ENCODE measurements at regions not wholly inside any gene's neighbourhood (a gene's known extent, or its start where the extent isn't known, plus 50 kb on each side); places are given as distances from the start of the nearest gene placed in this dataset.

- no peak overlapping the region for H3K27ac ChIP-seq (ENCODE audit: low read length)
These were observed 77.1 kb downstream of the PLEKHG1 start for GRCh38 chr6:150676772-150677171.

GRCh38 chr6:150680510-150680909 is 80.8 kb downstream of the PLEKHG1 start:
- Histone ChIP-seq H2AFZ (ENCODE audit: low read depth, low read length) (no peak overlapping the region), H4K20me1 (ENCODE audit: insufficient read depth, low read length) (no peaks in the 10 kb centered on the region), H3K36me3 (ENCODE audit: insufficient read depth, low read length) (no peaks in the 10 kb centered on the region), H3K79me2 (ENCODE audit: insufficient read depth, low read length) (no peaks in the 10 kb centered on the region), H3K9me3 (ENCODE audit: insufficient read depth, low read length, severe bottlenecking) (no peaks in the 10 kb centered on the region), H3K4me2 (ENCODE audit: insufficient read depth, low read length) (no peak overlapping the region), H3K27ac (ENCODE audit: low read length) (no peak overlapping the region), H3K27me3 (ENCODE audit: insufficient read depth, low read length, poor library complexity) (peaks cover 11% of the 10 kb centered on the region), H3K9ac (ENCODE audit: low read depth, low read length) (no peak overlapping the region), H3K4me3 (ENCODE audit: low read depth in 1 of 2, low read length in 2 of 2) (no peak overlapping the region), H3K4me1 (ENCODE audit: insufficient read depth, low read length) (no peaks in the 10 kb centered on the region)
- TF ChIP-seq EZH2 (IDR thresholded peaks at IDR 0.05; ENCODE audit: borderline replicate concordance, low read depth, low read length, severe bottlenecking), result no peak
- DNase-seq, result no peak
- ATAC-seq (ENCODE audit: insufficient read depth, low read depth), result no peak

More at GRCh38 chr6:150676772-150677171, 77.1 kb downstream of the PLEKHG1 start:
- no peak overlapping the region for H3K4me3 ChIP-seq (ENCODE audit: low read depth in 1 of 2, low read length in 2 of 2)
- H3K9me3 ChIP-seq (ENCODE audit: insufficient read depth, low read length, severe bottlenecking), result no peaks in the 10 kb centered on the region
- TF ChIP-seq EZH2 (IDR thresholded peaks at IDR 0.05; ENCODE audit: borderline replicate concordance, low read depth, low read length, severe bottlenecking), result no peak
- TF ChIP-seq CTCF (IDR thresholded peaks at IDR 0.05; ENCODE audit: borderline replicate concordance, extremely low read depth, low read length, poor library complexity, severe bottlenecking), result no peak
- H2AFZ ChIP-seq (ENCODE audit: low read depth, low read length), result no peak overlapping the region
- no peak for DNase-seq
- peaks cover 5% of the 10 kb centered on the region for H3K27me3 ChIP-seq (ENCODE audit: insufficient read depth, low read length, poor library complexity)
- no peak for ATAC-seq (ENCODE audit: insufficient read depth, low read depth)
- H4K20me1 ChIP-seq (ENCODE audit: insufficient read depth, low read length), result no peaks in the 10 kb centered on the region
- no peaks in the 10 kb centered on the region for H3K36me3 ChIP-seq (ENCODE audit: insufficient read depth, low read length)
- no peak overlapping the region for H3K9ac ChIP-seq (ENCODE audit: low read depth, low read length)
- no peaks in the 10 kb centered on the region for H3K79me2 ChIP-seq (ENCODE audit: insufficient read depth, low read length)
- no peaks in the 10 kb centered on the region for H3K4me1 ChIP-seq (ENCODE audit: insufficient read depth, low read length)
- no peak overlapping the region for H3K4me2 ChIP-seq (ENCODE audit: insufficient read depth, low read length)

- H3K4me2 ChIP-seq (ENCODE audit: insufficient read depth, low read length), result no peak overlapping the region
- no peak overlapping the region for H3K27ac ChIP-seq (ENCODE audit: low read length)
- no peaks in the 10 kb centered on the region for H3K36me3 ChIP-seq (ENCODE audit: insufficient read depth, low read length)
- no peak for DNase-seq
- H3K27me3 ChIP-seq (ENCODE audit: insufficient read depth, low read length, poor library complexity), result peaks cover 11% of the 10 kb centered on the region
- ATAC-seq (ENCODE audit: insufficient read depth, low read depth), result no peak
- H3K79me2 ChIP-seq (ENCODE audit: insufficient read depth, low read length), result no peaks in the 10 kb centered on the region
- no peak overlapping the region for H3K9ac ChIP-seq (ENCODE audit: low read depth, low read length)
- no peak overlapping the region; the same call in 1 of the 2 replicates for H2AFZ ChIP-seq (ENCODE audit: low read depth, low read length)
- no peak overlapping the region for H3K4me3 ChIP-seq (ENCODE audit: low read depth in 1 of 2, low read length in 2 of 2)
- no peaks in the 10 kb centered on the region for H4K20me1 ChIP-seq (ENCODE audit: insufficient read depth, low read length)
- H3K4me1 ChIP-seq (ENCODE audit: insufficient read depth, low read length), result no peaks in the 10 kb centered on the region
- no peaks in the 10 kb centered on the region for H3K9me3 ChIP-seq (ENCODE audit: insufficient read depth, low read length, severe bottlenecking)
- no peak for TF ChIP-seq CTCF (IDR thresholded peaks at IDR 0.05; ENCODE audit: borderline replicate concordance, extremely low read depth, low read length, poor library complexity, severe bottlenecking)
- TF ChIP-seq EZH2 (IDR thresholded peaks at IDR 0.05; ENCODE audit: borderline replicate concordance, low read depth, low read length, severe bottlenecking), result no peak
These were observed 82.1 kb downstream of the PLEKHG1 start for GRCh38 chr6:150681578-150682395.

DNA sequence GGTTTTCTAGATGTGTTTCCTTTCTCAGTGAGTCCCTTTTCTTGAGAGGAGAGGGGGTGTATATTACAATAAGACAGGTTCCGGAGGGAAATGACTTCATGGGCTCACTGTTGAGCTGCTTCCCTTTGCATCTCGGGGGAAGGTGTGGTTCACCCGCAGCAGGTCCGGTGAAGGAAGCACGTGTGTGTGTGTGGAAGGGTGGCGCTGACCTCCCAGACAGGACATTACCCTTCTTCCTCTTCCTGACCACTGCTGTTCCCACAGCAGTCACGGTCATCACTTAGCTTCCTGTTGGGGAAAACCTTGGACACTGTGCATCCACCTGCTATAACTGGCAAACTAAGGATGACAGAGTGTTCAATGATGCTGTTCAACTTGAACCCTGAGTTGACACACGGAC is 83.6 kb downstream of the PLEKHG1 start:
- no peak overlapping the region for H3K27ac ChIP-seq (ENCODE audit: low read length)
- H3K4me2 ChIP-seq (ENCODE audit: insufficient read depth, low read length), result no peak overlapping the region
- TF ChIP-seq CTCF (IDR thresholded peaks at IDR 0.05; ENCODE audit: borderline replicate concordance, extremely low read depth, low read length, poor library complexity, severe bottlenecking), result no peak
- TF ChIP-seq EZH2 (IDR thresholded peaks at IDR 0.05; ENCODE audit: borderline replicate concordance, low read depth, low read length, severe bottlenecking), result no peak

More for the DNA sequence above, 83.6 kb downstream of the PLEKHG1 start:
- no peaks in the 10 kb centered on the region for H4K20me1 ChIP-seq (ENCODE audit: insufficient read depth, low read length)
- peaks cover 11% of the 10 kb centered on the region for H3K27me3 ChIP-seq (ENCODE audit: insufficient read depth, low read length, poor library complexity)
- H2AFZ ChIP-seq (ENCODE audit: low read depth, low read length), result no peak overlapping the region
- H3K79me2 ChIP-seq (ENCODE audit: insufficient read depth, low read length), result no peaks in the 10 kb centered on the region
- ATAC-seq (ENCODE audit: insufficient read depth, low read depth) (no peak), DNase-seq (no peak)
- H3K4me3 ChIP-seq (ENCODE audit: low read depth in 1 of 2, low read length in 2 of 2), result no peak overlapping the region
- no peaks in the 10 kb centered on the region for H3K4me1 ChIP-seq (ENCODE audit: insufficient read depth, low read length)
- no peaks in the 10 kb centered on the region for H3K36me3 ChIP-seq (ENCODE audit: insufficient read depth, low read length)
- H3K9me3 ChIP-seq (ENCODE audit: insufficient read depth, low read length, severe bottlenecking), result no peaks in the 10 kb centered on the region
- no peak overlapping the region for H3K9ac ChIP-seq (ENCODE audit: low read depth, low read length)

Data from DND-41 (cell line).